SH-SY5Y (cell line): ENCODE measurements at regions not wholly inside any gene's neighbourhood (a gene's known extent, or its start where the extent isn't known, plus 50 kb on each side); places are given as distances from the start of the nearest gene placed in this dataset.

ENCODE experiments used
- GATA2 ChIP-seq: IDR thresholded peaks from 2 replicates; pipeline ENCODE4 v1.6.1; 2011; ENCODE audit warnings: mild to moderate bottlenecking, low read depth, low read length
- GATA3 ChIP-seq: IDR thresholded peaks from 2 replicates; pipeline ENCODE4 v1.6.1; 2011; ENCODE audit warnings: low read depth, mild to moderate bottlenecking, low read length, moderate library complexity

DNA sequence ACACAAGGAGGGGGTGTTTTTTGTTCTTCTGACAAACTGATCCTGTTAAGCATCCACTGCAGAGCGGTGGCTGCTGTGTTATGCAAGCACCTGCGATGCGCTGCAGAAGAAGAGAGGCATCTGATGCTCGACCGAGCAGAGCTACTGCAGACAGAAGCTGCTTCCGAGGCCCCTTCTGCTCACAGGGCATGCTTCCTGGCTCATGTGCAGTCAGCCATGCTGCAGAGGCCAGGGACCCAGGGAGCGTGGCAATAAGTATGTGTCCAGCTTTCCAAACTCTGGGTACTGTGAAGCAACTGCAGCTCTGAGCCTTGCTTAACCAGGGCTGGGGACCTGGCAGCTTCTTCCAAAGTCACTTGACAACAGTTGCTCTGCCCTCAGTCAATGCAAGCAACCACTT is 448.6 kb upstream of the RBFOX1 start:
- no peak for TF ChIP-seq GATA2
- no peak for TF ChIP-seq GATA3
